Fibroblast of lung (primary cell): ENCODE measurements at regions not wholly inside any gene's neighbourhood (a gene's known extent, or its start where the extent isn't known, plus 50 kb on each side); places are given as distances from the start of the nearest gene placed in this dataset.

Source experiments
- DNase-seq, 2 donors: peaks; one replicate each; pipeline versions ENCODE4 v3.0.0 to v3.0.0-alpha.2; 2010; ENCODE audit warnings: low read depth in 2 of 2
- H2AFZ ChIP-seq: 2 replicates; pipeline ENCODE4 v1.5.1; 2012; ENCODE audit warnings: low read length, control low read depth, inconsistent platforms
- H3K27ac ChIP-seq: 2 replicates; pipeline ENCODE4 v1.5.1; 2011; ENCODE audit warnings: low read length, control low read depth; ENCODE audit not compliant: insufficient read depth
- H3K27me3 ChIP-seq: 2 replicates; pipeline ENCODE4 v1.5.1; 2011; ENCODE audit warnings: mild to moderate bottlenecking, low read length; ENCODE audit not compliant: control insufficient read depth, insufficient read depth
- H3K36me3 ChIP-seq: 2 replicates; pipeline ENCODE4 v1.5.1; 2011; ENCODE audit warnings: low read length; ENCODE audit not compliant: control insufficient read depth, insufficient read depth
- H3K4me1 ChIP-seq: 2 replicates; pipeline ENCODE4 v1.5.1; 2011; ENCODE audit warnings: low read length; ENCODE audit not compliant: control insufficient read depth, insufficient read depth; ENCODE audit errors: extremely low read depth
- H3K4me2 ChIP-seq: 2 replicates; pipeline ENCODE4 v1.5.1; 2011; ENCODE audit warnings: low read length, control low read depth; ENCODE audit not compliant: insufficient read depth; ENCODE audit errors: extremely low read depth
- H3K4me3 ChIP-seq, 4 experiments: fragments of 200-600 bp in 1 of 4; sonication (generic) in 1 of 4; replicated peaks in 1 of 4; 2 replicates each; pipeline ENCODE4 v1.5.1; 2011 to 2016; ENCODE audit warnings: low read length in 4 of 4, low read depth in 3 of 4, mild to moderate bottlenecking in 3 of 4, control low read depth in 2 of 4, inconsistent platforms in 1 of 4, mixed read lengths in 1 of 4; ENCODE audit not compliant: insufficient read depth in 1 of 4; ENCODE audit errors: control extremely low read depth in 1 of 4
- H3K79me2 ChIP-seq: 2 replicates; pipeline ENCODE4 v1.5.1; 2012; ENCODE audit warnings: mild to moderate bottlenecking, low read length, inconsistent platforms; ENCODE audit not compliant: control insufficient read depth, insufficient read depth
- H3K9ac ChIP-seq: 2 replicates; pipeline ENCODE4 v1.5.1; 2011; ENCODE audit warnings: mild to moderate bottlenecking, low read length, control low read depth; ENCODE audit not compliant: insufficient read depth
- H3K9me3 ChIP-seq: 2 replicates; pipeline ENCODE4 v1.5.1; 2012; ENCODE audit warnings: low read depth, low read length; ENCODE audit not compliant: control insufficient read depth, insufficient read depth
- H4K20me1 ChIP-seq: 2 replicates; pipeline ENCODE4 v1.5.1; 2011; ENCODE audit warnings: low read length; ENCODE audit not compliant: control insufficient read depth, insufficient read depth; ENCODE audit errors: extremely low read depth
- CTCF ChIP-seq, 2 donors: IDR thresholded peaks in 1 of 2; conservative IDR thresholded peaks in 1 of 2; 1 replicate in 1 of 2; 2 replicates in 1 of 2; pipeline ENCODE4 v1.5.1; 2011 to 2012; ENCODE audit warnings: low read length in 2 of 2, control low read depth in 1 of 2, inconsistent platforms in 1 of 2, low read depth in 1 of 2, mild to moderate bottlenecking in 1 of 2
- EZH2 ChIP-seq: IDR thresholded peaks from 2 replicates; pipeline ENCODE4 v1.5.1; 2012; ENCODE audit warnings: low read length, control low read depth, mild to moderate bottlenecking; ENCODE audit errors: missing control alignments

- Histone ChIP-seq H2AFZ (no peak overlapping the region), H3K9me3 (no peaks in the 10 kb centered on the region), H3K4me1 (no peaks in the 10 kb centered on the region), H4K20me1 (no peaks in the 10 kb centered on the region), H3K79me2 (no peaks in the 10 kb centered on the region), H3K36me3 (no peaks in the 10 kb centered on the region), H3K27me3 (no peaks in the 10 kb centered on the region), H3K9ac (no peak overlapping the region), H3K4me3 (no peak overlapping the region), H3K27ac (no peak overlapping the region), H3K4me2 (no peak overlapping the region)
- no peak for DNase-seq
- no peak for TF ChIP-seq EZH2
- no peak for TF ChIP-seq CTCF (conservative IDR thresholded peaks at IDR 0.05 in 1 of 2, IDR thresholded peaks at IDR 0.05 in 1 of 2; ENCODE audit: low read depth in 1 of 2, low read length in 2 of 2)
Measured at GRCh38 chr4:187354740-187355139, 631.1 kb upstream of the FAT1 start.

GRCh38 chr4:187357045-187357643, 633.5 kb upstream of the FAT1 start:
- Histone ChIP-seq H2AFZ (no peak overlapping the region), H3K4me3 (no peak overlapping the region), H3K4me2 (no peak overlapping the region), H3K27me3 (no peaks in the 10 kb centered on the region), H3K9ac (no peak overlapping the region), H3K36me3 (no peaks in the 10 kb centered on the region), H3K79me2 (no peaks in the 10 kb centered on the region), H3K27ac (no peak overlapping the region), H4K20me1 (no peaks in the 10 kb centered on the region), H3K4me1 (no peaks in the 10 kb centered on the region), H3K9me3 (no peaks in the 10 kb centered on the region)
- no peak for TF ChIP-seq CTCF (conservative IDR thresholded peaks at IDR 0.05 in 1 of 2, IDR thresholded peaks at IDR 0.05 in 1 of 2; ENCODE audit: low read depth in 1 of 2, low read length in 2 of 2)
- no peak for TF ChIP-seq EZH2
- no peak for DNase-seq

GRCh38 chr4:187357821-187358220, 634.2 kb upstream of the FAT1 start:
- H4K20me1 ChIP-seq = no peaks in the 10 kb centered on the region
- no peaks in the 10 kb centered on the region for H3K9me3 ChIP-seq
- no peaks in the 10 kb centered on the region for H3K4me1 ChIP-seq
- no peaks in the 10 kb centered on the region for H3K27me3 ChIP-seq
- H3K9ac ChIP-seq = no peak overlapping the region
- TF ChIP-seq CTCF (conservative IDR thresholded peaks at IDR 0.05 in 1 of 2, IDR thresholded peaks at IDR 0.05 in 1 of 2; ENCODE audit: low read depth in 1 of 2, low read length in 2 of 2) (no peak), EZH2 (no peak)
- H3K27ac ChIP-seq = no peak overlapping the region
- no peaks in the 10 kb centered on the region for H3K36me3 ChIP-seq
- H3K4me3 ChIP-seq = no peak overlapping the region
- H3K79me2 ChIP-seq = no peaks in the 10 kb centered on the region
- DNase-seq = no peak
- H2AFZ ChIP-seq = no peak overlapping the region
- H3K4me2 ChIP-seq = no peak overlapping the region
